T-cell (primary cell): ENCODE measurements at regions not wholly inside any gene's neighbourhood (a gene's known extent, or its start where the extent isn't known, plus 50 kb on each side); places are given as distances from the start of the nearest gene placed in this dataset.

Experiments
- ATAC-seq, 4 experiments: fragments of 200-7000 bp in 3 of 4; fragments of 150-1000 bp in 1 of 4; cut with Tn5 transposase; replicated peaks in 1 of 4; 1 replicate in 3 of 4; 2 replicates in 1 of 4; pipeline ENCODE4 v1.10.0; 2021; ENCODE audit warnings: moderate library complexity in 3 of 4, mild to moderate bottlenecking in 2 of 4, moderate number of reproducible peaks in 1 of 4
- CTCF ChIA-PET, 2 donors: fragments of 300-600 bp; sonication (Branson Sonifier 250); formaldehyde crosslinking; loops; one replicate each; lab custom pipeline; 2022; ENCODE audit warnings: antibody characterized with exemption in 2 of 2; lab: Charles Lee
- POLR2A ChIA-PET, 2 donors: fragments of 300-600 bp; sonication (Branson Sonifier 250); formaldehyde crosslinking; loops; one replicate each; lab custom pipeline; 2022; ENCODE audit warnings: antibody characterized with exemption in 2 of 2; lab: Charles Lee
- DNase-seq, 35 experiments: peaks; one replicate each; pipeline versions ENCODE4 v3.0.0 to v3.0.0-alpha.2; 2013 to 2023
- H3K27ac ChIP-seq: one replicate; pipeline ENCODE4 v1.5.1; 2013; ENCODE audit warnings: low read length
- H3K27me3 ChIP-seq, 2 experiments: replicated peaks in 1 of 2; 1 replicate in 1 of 2; 2 replicates in 1 of 2; pipeline versions ENCODE4 v1.6.1 to v1.7.0; 2013; ENCODE audit warnings: low read length in 1 of 2, mixed read lengths in 1 of 2; ENCODE audit not compliant: control insufficient read depth in 2 of 2, insufficient read depth in 2 of 2; ENCODE audit errors: extremely low read depth in 1 of 2
- H3K36me3 ChIP-seq, 2 donors: 1 replicate in 1 of 2; 2 replicates in 1 of 2; pipeline versions ENCODE4 v1.6.1 to v1.7.0; 2013; ENCODE audit warnings: low read length in 1 of 2; ENCODE audit not compliant: control insufficient read depth in 2 of 2, insufficient read depth in 1 of 2; ENCODE audit errors: extremely low read depth in 1 of 2
- H3K4me1 ChIP-seq, 2 experiments: 1 replicate in 1 of 2; 2 replicates in 1 of 2; pipeline versions ENCODE4 v1.6.1 to v1.7.0; 2013; ENCODE audit warnings: low read length in 2 of 2, mixed read lengths in 1 of 2; ENCODE audit not compliant: insufficient read depth in 2 of 2, control insufficient read depth in 1 of 2; ENCODE audit errors: extremely low read depth in 1 of 2
- H3K4me3 ChIP-seq, 2 donors: 1 replicate in 1 of 2; 2 replicates in 1 of 2; pipeline versions ENCODE4 v1.5.1 to v1.7.0; 2013; ENCODE audit warnings: mild to moderate bottlenecking in 2 of 2, low read length in 1 of 2, moderate library complexity in 1 of 2; ENCODE audit not compliant: control insufficient read depth in 1 of 2; ENCODE audit errors: extremely low read depth in 1 of 2
- H3K9me3 ChIP-seq: 2 replicates; pipeline ENCODE4 v1.7.0; 2013
- H3K27ac Mint-ChIP-seq, 2 donors: one replicate each; pipeline ENCODE4 v1.8.0; 2020 to 2021; ENCODE audit warnings: mild to moderate bottlenecking in 2 of 2, mixed read lengths in 2 of 2
- H3K27me3 Mint-ChIP-seq, 2 donors: one replicate each; pipeline ENCODE4 v1.8.0; 2021 to 2022; ENCODE audit warnings: mixed read lengths in 2 of 2
- H3K36me3 Mint-ChIP-seq: one replicate; pipeline ENCODE4 v1.8.0; 2021; ENCODE audit warnings: mixed read lengths
- H3K4me1 Mint-ChIP-seq, 3 donors: one replicate each; pipeline ENCODE4 v1.8.0; 2020 to 2022; ENCODE audit warnings: mixed read lengths in 3 of 3, mild to moderate bottlenecking in 1 of 3
- H3K4me3 Mint-ChIP-seq, 3 donors: one replicate each; pipeline ENCODE4 v1.8.0; 2020 to 2022; ENCODE audit warnings: mild to moderate bottlenecking in 3 of 3, mixed read lengths in 3 of 3, moderate library complexity in 3 of 3
- H3K9me3 Mint-ChIP-seq, 3 donors: one replicate each; pipeline ENCODE4 v1.8.0; 2020 to 2022; ENCODE audit warnings: mixed read lengths in 3 of 3
- WGBS: methylation state at CpG from one replicate; pipeline ENCODE4 v1.1.5; 2013; ENCODE audit warnings: missing lambda C conversion rate; ENCODE audit not compliant: insufficient coverage; 5-methylcytosine and 5-hydroxymethylcytosine counted together

DNA sequence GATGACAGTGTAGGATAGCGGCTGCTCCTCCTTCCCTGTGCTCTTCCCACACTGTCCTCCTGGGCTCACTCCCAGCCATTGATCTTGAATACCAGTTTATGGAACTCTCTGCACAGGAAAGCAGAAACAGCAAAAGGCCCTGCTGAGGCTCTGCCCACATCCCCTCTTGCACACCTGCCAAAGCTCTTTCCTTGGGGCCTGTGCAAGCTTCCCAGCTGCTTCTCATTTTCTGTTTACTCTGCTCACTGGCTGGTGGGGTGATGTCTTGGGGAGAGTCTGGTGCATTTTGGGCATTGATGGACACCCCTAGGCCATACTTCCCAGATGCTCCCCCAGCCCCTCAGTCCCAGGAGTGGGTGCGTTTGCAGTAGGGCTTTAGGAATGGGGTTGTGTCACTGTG lies 361.8 kb downstream of the TMEM121 start:
- Mint-ChIP-seq H3K27me3 (peaks cover 8 to 23% of the 10 kb centered on the region in 2 donors), H3K4me3 (no peak overlapping the region), H3K27ac (peak overlapping the region in 1 of 2 donors; percentile 28), H3K4me1 (peaks cover 2 to 32% (median 8%) of the 10 kb centered on the region in 3 donors), H3K36me3 (no peaks in the 10 kb centered on the region), H3K9me3 (no peaks in the 10 kb centered on the region)
- ChIA-PET CTCF (no interaction called here), POLR2A (no interaction called here)
- Histone ChIP-seq H3K36me3 (no peaks in the 10 kb centered on the region), H3K27me3 (peaks cover 0 to 48% of the 10 kb centered on the region in 2 experiments), H3K9me3 (no peaks in the 10 kb centered on the region), H3K4me3 (no peak overlapping the region), H3K27ac (no peak overlapping the region), H3K4me1 (peaks cover 0 to 5% of the 10 kb centered on the region in 2 experiments)
- ATAC-seq (no peak), DNase-seq (peak in 1 of 35 experiments; percentile 0)
- WGBS, result 38% methylated on average over 1 of the region's 2 CpGs

DNA sequence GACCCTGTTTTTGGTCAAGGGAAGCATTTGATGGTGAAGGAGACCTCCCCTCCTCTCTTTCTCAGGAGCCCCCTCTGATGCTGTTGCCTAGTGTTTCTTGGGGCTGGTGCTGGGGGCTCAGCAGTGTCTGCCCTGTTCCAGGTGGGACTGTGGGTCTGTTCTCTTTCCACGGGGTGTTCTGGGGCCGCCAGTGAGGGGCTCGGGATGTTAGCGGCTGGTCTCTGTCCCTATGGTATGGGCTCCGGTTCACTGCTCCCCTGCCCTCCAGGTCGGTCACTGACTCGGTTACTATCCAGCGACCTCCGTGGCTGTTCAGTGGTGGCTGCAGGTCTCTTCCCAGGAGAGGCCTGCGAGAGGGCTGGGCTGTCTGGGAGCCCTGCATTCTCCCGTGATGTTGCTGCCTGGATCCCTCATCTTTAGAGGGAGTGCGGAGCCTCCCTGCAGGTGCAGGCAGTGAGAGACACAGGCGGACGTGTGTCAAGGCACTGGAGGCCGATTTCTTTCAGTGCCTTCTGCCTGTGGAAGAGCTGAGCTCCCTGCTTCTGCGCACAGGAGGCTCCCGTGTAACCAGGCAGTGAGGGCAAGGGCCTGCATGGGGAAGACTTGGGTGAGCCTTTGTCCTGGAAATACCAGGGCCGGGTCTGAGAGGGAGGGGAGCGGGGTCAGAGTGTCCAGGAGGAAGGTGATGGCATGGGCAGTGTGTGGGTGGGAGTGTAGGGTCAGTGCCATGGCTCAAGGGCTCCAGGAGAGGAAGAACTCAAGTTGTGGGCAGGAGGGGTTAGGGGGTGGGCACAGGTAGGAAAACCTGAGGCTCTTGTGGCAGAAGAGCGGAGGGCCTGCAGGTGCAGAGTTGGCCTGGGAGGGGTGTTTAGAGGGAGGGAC lies 362.6 kb downstream of the TMEM121 start:
- H3K4me3 ChIP-seq, result no peak overlapping the region
- H3K4me1 ChIP-seq, result peaks cover 0 to 5% of the 10 kb centered on the region in 2 experiments
- no peak for ATAC-seq
- H3K27me3 ChIP-seq, result peaks cover 0 to 45% of the 10 kb centered on the region in 2 experiments
- Mint-ChIP-seq H3K27me3 (peaks cover 8 to 27% of the 10 kb centered on the region in 2 donors), H3K27ac (no peak overlapping the region), H3K4me1 (peaks cover 2 to 32% (median 8%) of the 10 kb centered on the region in 3 donors), H3K36me3 (no peaks in the 10 kb centered on the region), H3K4me3 (no peak overlapping the region), H3K9me3 (no peaks in the 10 kb centered on the region)
- POLR2A ChIA-PET, result no interaction called here
- H3K36me3 ChIP-seq, result no peaks in the 10 kb centered on the region
- CTCF ChIA-PET, result no interaction called here
- 62% methylated on average over 20 of the region's 20 CpGs for WGBS
- no peak overlapping the region for H3K27ac ChIP-seq
- DNase-seq, result peak in 3 of 35 experiments; percentile 1 to 16 (median 7)
- H3K9me3 ChIP-seq, result no peaks in the 10 kb centered on the region

- Mint-ChIP-seq H3K4me3 (no peak overlapping the region), H3K36me3 (no peaks in the 10 kb centered on the region), H3K4me1 (peaks cover 2 to 32% (median 8%) of the 10 kb centered on the region in 3 donors), H3K9me3 (no peaks in the 10 kb centered on the region), H3K27me3 (peaks cover 8 to 26% of the 10 kb centered on the region in 2 donors), H3K27ac (no peak overlapping the region)
- no peak overlapping the region for H3K4me3 ChIP-seq
- POLR2A ChIA-PET, result no interaction called here
- peak in 3 of 4 experiments; percentile 17 to 49 (median 26) for ATAC-seq
- peaks cover 0 to 46% of the 10 kb centered on the region in 2 experiments for H3K27me3 ChIP-seq
- CTCF ChIA-PET, result no interaction called here
- DNase-seq, result peak in 3 of 35 experiments; percentile 2 to 16 (median 10)
- H3K36me3 ChIP-seq, result no peaks in the 10 kb centered on the region
- WGBS, result 34% methylated on average over 9 of the region's 10 CpGs
- H3K9me3 ChIP-seq, result no peaks in the 10 kb centered on the region
- H3K4me1 ChIP-seq, result peaks cover 0 to 5% of the 10 kb centered on the region in 2 experiments
- no peak overlapping the region for H3K27ac ChIP-seq
These were observed 363.5 kb downstream of the TMEM121 start for GRCh38 chr14:105889666-105890473.

DNA sequence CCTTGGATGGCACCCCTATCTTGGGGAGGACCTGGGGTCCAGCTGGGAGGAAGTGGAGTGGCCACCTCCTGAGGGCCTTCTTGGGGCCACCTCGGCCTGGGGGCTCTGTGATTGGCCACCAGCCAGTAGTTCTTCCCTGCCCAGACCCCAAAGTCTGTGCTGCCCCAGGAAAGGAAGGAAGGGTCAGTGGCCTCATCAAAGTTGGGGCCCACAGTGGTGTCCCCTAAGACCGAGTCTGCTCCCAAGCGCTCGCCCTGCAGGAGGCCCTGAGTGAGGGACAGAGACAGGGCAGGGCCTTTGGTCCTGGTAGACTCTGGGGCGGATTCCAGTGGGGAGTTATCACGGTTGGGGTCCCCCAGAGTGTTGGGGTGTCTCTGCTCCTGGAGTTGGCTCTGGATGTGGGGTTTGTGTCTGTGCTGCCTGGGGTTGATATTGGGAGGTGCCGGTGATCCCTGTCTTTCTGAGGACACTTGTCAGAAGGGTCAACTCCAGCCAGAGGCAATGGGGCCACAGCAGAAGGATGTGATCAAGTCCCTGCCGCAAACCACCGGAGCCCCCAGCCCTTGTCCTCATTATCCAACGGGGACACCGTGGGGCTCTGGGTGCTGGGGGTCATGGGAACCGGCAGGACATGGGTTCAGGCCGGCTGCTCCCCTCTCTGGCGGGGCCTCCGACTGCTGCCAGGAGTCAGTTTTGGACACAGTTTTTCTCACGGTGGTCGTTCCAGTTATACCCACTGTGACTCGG lies 364.3 kb downstream of the TMEM121 start:
- no peak overlapping the region for H3K27ac Mint-ChIP-seq
- H3K4me3 ChIP-seq, result no peak overlapping the region
- DNase-seq (peak in 3 of 35 experiments; percentile 3 to 10 (median 3)), ATAC-seq (no peak)
- H3K9me3 Mint-ChIP-seq, result no peaks in the 10 kb centered on the region
- no peaks in the 10 kb centered on the region for H3K9me3 ChIP-seq
- no peak overlapping the region for H3K4me3 Mint-ChIP-seq
- CTCF ChIA-PET, result no interaction called here
- WGBS, result 58% methylated on average over 15 of the region's 18 CpGs
- POLR2A ChIA-PET, result no interaction called here
- peaks cover 0 to 49% of the 10 kb centered on the region in 2 experiments for H3K27me3 ChIP-seq
- peaks cover 2 to 32% (median 8%) of the 10 kb centered on the region in 3 donors for H3K4me1 Mint-ChIP-seq
- no peaks in the 10 kb centered on the region for H3K36me3 Mint-ChIP-seq
- peaks cover 8 to 26% of the 10 kb centered on the region in 2 donors for H3K27me3 Mint-ChIP-seq
- no peak overlapping the region for H3K27ac ChIP-seq
- H3K4me1 ChIP-seq, result peaks cover 0 to 5% of the 10 kb centered on the region in 2 experiments
- H3K36me3 ChIP-seq, result no peaks in the 10 kb centered on the region

- ChIA-PET POLR2A (no interaction called here), CTCF (no interaction called here)
- Histone ChIP-seq H3K4me3 (no peak overlapping the region), H3K4me1 (peaks cover 0 to 5% of the 10 kb centered on the region in 2 experiments), H3K27ac (no peak overlapping the region), H3K9me3 (no peaks in the 10 kb centered on the region), H3K27me3 (peaks cover 0 to 50% of the 10 kb centered on the region in 2 experiments), H3K36me3 (no peaks in the 10 kb centered on the region)
- Mint-ChIP-seq H3K9me3 (no peaks in the 10 kb centered on the region), H3K4me3 (no peak overlapping the region), H3K4me1 (peaks cover 2 to 32% (median 8%) of the 10 kb centered on the region in 3 donors), H3K27me3 (peaks cover 8 to 26% of the 10 kb centered on the region in 2 donors), H3K36me3 (no peaks in the 10 kb centered on the region), H3K27ac (no peak overlapping the region)
- DNase-seq (peak in 1 of 35 experiments; percentile 1), ATAC-seq (no peak)
- 51% methylated on average over 12 of the region's 15 CpGs for WGBS
These were observed 364.8 kb downstream of the TMEM121 start for GRCh38 chr14:105891221-105891602.
